Peyer's patch (tissue), 4 donors: ENCODE measurements at regions not wholly inside any gene's neighbourhood (a gene's known extent, or its start where the extent isn't known, plus 50 kb on each side); places are given as distances from the start of the nearest gene placed in this dataset.

Experiments
- DNase-seq, 3 donors: peaks; one replicate each; pipeline ENCODE4 v3.0.0-alpha.2; 2017 to 2019
- H3K27ac ChIP-seq, 4 donors: fragments of 200-600 bp; sonication (generic); one replicate each; pipeline ENCODE4 v1.5.1; 2016 to 2019
- H3K27me3 ChIP-seq, 2 donors: fragments of 200-600 bp; sonication (generic); one replicate each; pipeline ENCODE4 v1.5.1; 2019
- H3K36me3 ChIP-seq, 3 donors: fragments of 200-600 bp; sonication (generic); one replicate each; pipeline ENCODE4 v1.5.1; 2016 to 2019
- H3K4me1 ChIP-seq, 4 donors: fragments of 200-600 bp; sonication (generic); one replicate each; pipeline ENCODE4 v1.5.1; 2016 to 2019
- H3K4me3 ChIP-seq, 4 donors: fragments of 200-600 bp; sonication (generic); 1 replicate in 3 of 4; 2 replicates in 1 of 4; pipeline ENCODE4 v1.5.1; 2016 to 2019; ENCODE audit warnings: mild to moderate bottlenecking in 1 of 4
- H3K9me3 ChIP-seq, 4 donors: fragments of 200-600 bp; sonication (generic); one replicate each; pipeline ENCODE4 v1.5.1; 2016 to 2019; ENCODE audit warnings: mild to moderate bottlenecking in 1 of 4
- POLR2A ChIP-seq, 2 donors: fragments of 450-650 bp; IDR thresholded peaks; one replicate each; pipeline ENCODE4 v1.5.1; 2017; ENCODE audit warnings: antibody characterized with exemption in 2 of 2, mild to moderate bottlenecking in 2 of 2, moderate library complexity in 2 of 2
- TF ChIP-seq, protein P1 (sequence below), 6 experiments: fragments of 450-650 bp in 4 of 6; fragments of 200-600 bp in 2 of 6; sonication (generic) in 1 of 6; IDR thresholded peaks; one replicate each; pipeline ENCODE4 v1.5.1; 2017 to 2019; ENCODE audit warnings: antibody characterized with exemption in 6 of 6, mild to moderate bottlenecking in 3 of 6, moderate library complexity in 1 of 6

DNA sequence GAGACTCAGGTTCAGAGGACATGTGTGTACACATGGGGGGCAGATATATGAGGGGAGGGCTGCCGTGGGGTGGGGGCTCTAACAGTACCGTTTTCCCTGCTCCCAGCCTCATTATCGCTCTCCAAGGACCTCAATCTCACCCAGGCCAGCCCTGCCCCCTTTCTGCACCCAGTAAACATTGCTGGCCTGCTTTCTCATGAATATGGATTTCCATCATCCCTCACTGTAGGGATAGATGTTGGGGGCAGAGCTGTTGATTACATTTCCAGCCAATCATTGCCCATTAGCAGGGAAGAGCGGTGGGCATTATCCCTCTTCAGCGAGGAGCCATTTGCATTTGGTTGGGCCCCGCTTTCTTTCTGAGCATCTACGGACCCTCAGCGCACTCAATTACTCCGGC is 273.8 kb downstream of the RPS6KC1 start:
- no peak for DNase-seq
- Histone ChIP-seq H3K36me3 (no peaks in the 10 kb centered on the region), H3K4me3 (no peak overlapping the region), H3K27ac (no peak overlapping the region), H3K9me3 (no peaks in the 10 kb centered on the region), H3K4me1 (no peaks in the 10 kb centered on the region), H3K27me3 (no peaks in the 10 kb centered on the region)
- no peak for TF ChIP-seq POLR2A (IDR thresholded peaks at IDR 0.05)
- TF ChIP-seq, protein P1, sequence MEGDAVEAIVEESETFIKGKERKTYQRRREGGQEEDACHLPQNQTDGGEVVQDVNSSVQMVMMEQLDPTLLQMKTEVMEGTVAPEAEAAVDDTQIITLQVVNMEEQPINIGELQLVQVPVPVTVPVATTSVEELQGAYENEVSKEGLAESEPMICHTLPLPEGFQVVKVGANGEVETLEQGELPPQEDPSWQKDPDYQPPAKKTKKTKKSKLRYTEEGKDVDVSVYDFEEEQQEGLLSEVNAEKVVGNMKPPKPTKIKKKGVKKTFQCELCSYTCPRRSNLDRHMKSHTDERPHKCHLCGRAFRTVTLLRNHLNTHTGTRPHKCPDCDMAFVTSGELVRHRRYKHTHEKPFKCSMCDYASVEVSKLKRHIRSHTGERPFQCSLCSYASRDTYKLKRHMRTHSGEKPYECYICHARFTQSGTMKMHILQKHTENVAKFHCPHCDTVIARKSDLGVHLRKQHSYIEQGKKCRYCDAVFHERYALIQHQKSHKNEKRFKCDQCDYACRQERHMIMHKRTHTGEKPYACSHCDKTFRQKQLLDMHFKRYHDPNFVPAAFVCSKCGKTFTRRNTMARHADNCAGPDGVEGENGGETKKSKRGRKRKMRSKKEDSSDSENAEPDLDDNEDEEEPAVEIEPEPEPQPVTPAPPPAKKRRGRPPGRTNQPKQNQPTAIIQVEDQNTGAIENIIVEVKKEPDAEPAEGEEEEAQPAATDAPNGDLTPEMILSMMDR (IDR thresholded peaks at IDR 0.05) = no peak

DNA sequence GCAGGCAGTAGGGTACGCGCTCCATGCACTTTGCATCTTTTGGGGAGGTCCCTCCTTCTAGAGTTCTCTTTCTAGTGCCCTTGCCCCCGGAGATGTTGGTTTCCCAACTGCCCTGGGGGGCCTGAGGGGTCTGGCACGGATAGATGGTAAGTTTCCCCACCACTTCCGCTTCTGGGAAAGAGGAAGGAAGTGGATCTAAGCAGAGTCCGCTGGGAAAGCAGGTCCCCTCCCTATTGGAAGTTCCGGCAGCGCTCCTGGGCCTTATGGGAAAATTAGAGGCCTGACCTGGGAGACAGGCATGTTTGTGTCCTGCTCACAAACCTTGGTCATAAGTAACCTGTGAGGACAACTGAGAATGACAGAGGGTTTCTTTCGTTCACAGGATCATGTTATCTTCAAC is 274.4 kb downstream of the RPS6KC1 start:
- no peak overlapping the region for H3K4me3 ChIP-seq
- H3K36me3 ChIP-seq = no peaks in the 10 kb centered on the region
- no peaks in the 10 kb centered on the region for H3K27me3 ChIP-seq
- TF ChIP-seq, protein P1 (IDR thresholded peaks at IDR 0.05) = no peak
- TF ChIP-seq POLR2A (IDR thresholded peaks at IDR 0.05) = no peak
- no peak for DNase-seq
- no peak overlapping the region for H3K27ac ChIP-seq
- H3K9me3 ChIP-seq = no peaks in the 10 kb centered on the region
- no peaks in the 10 kb centered on the region for H3K4me1 ChIP-seq

DNA sequence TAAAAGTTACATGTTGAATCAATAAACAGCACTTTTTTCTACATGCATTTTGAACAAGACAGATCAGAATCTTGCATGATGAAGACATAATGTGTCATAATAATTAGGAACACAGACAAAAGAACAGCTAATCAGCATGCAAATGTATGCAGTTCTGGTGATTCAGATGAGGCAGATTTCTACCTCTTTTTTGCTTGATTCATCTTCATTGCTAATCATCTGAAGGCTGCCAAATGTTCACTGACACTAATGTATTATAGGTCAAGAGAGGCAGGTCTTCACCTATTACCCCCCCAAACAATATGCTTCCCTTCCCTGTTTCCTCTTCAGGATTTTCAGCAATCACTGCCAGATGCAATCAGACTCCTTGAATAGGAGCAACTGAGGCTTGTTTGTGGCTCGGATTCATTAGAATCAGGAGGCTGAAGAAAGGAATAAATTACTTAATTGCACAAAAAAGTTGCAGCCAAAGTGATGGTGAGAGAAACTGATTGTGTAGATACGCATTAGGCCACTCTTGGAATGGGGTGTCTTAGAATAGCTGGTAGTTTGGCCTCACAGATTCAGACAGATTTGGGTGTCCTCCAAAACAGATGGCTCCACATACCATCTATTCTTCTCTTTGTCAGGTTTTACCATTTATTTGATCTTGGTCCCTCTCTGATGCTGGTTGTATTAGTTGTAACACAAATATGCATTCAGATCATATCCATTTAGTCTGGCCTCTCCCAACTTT is 275.4 kb downstream of the RPS6KC1 start:
- no peak overlapping the region for H3K27ac ChIP-seq
- no peaks in the 10 kb centered on the region for H3K9me3 ChIP-seq
- no peaks in the 10 kb centered on the region for H3K36me3 ChIP-seq
- H3K4me1 ChIP-seq = no peaks in the 10 kb centered on the region
- H3K4me3 ChIP-seq = no peak overlapping the region
- TF ChIP-seq, protein P1 (IDR thresholded peaks at IDR 0.05) = no peak
- TF ChIP-seq POLR2A (IDR thresholded peaks at IDR 0.05) = no peak
- H3K27me3 ChIP-seq = no peaks in the 10 kb centered on the region
- no peak for DNase-seq

GRCh38 chr1:213327017-213327667 is 276.1 kb downstream of the RPS6KC1 start:
- peak in 1 of 3 donors; percentile 48 for DNase-seq
- no peak overlapping the region for H3K4me3 ChIP-seq
- no peaks in the 10 kb centered on the region for H3K4me1 ChIP-seq
- no peaks in the 10 kb centered on the region for H3K9me3 ChIP-seq
- H3K27me3 ChIP-seq = no peaks in the 10 kb centered on the region
- TF ChIP-seq, protein P1 (IDR thresholded peaks at IDR 0.05) = no peak
- no peak for TF ChIP-seq POLR2A (IDR thresholded peaks at IDR 0.05)
- no peak overlapping the region for H3K27ac ChIP-seq
- H3K36me3 ChIP-seq = no peaks in the 10 kb centered on the region

DNA sequence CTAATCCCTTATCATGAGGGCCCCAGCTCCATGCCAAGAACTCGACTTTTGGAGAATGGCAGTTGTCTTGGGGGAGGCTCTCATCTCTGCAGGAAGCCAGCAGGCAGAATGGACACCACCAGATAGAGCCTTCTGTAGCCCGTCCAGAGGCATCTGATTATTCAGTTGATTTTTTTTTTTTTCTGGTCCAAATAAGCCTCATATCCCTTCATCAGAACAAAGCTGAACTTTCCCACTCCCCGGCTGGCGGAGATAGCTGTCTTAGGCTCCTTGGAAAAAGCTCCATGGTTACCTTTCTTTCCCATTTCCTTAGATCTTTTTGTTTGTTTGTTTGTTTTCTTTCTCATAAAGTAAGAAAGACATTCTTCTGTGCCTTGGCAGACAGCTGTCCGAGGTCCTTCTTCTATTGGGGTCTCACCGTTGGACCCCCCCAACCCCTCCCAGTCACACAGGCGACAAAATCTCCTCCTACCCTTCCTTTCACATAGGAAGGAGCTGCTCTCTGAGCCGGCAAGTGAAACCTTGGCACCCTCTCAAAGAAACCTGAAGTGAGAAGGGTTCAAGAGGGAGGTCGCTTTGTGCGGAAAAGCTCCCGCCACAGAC is 278.5 kb downstream of the RPS6KC1 start:
- H3K36me3 ChIP-seq = no peaks in the 10 kb centered on the region
- no peak overlapping the region for H3K4me3 ChIP-seq
- no peak for DNase-seq
- no peaks in the 10 kb centered on the region for H3K27me3 ChIP-seq
- no peaks in the 10 kb centered on the region for H3K9me3 ChIP-seq
- H3K4me1 ChIP-seq = no peaks in the 10 kb centered on the region
- TF ChIP-seq, protein P1 (IDR thresholded peaks at IDR 0.05) = no peak
- no peak for TF ChIP-seq POLR2A (IDR thresholded peaks at IDR 0.05)
- no peak overlapping the region for H3K27ac ChIP-seq
